OCI-LY1 (cell line): ENCODE measurements at regions not wholly inside any gene's neighbourhood (a gene's known extent, or its start where the extent isn't known, plus 50 kb on each side); places are given as distances from the start of the nearest gene placed in this dataset.

Source experiments
- H2AFZ ChIP-seq: fragments of 200-600 bp; sonication (generic), shearing (Covaris generic); 2 replicates; pipeline ENCODE4 v1.6.0; 2014; ENCODE audit warnings: antibody characterized with exemption, mild to moderate bottlenecking, low read length
- H3F3A ChIP-seq: fragments of 200-600 bp; sonication (generic), shearing (Covaris generic); 2 replicates; pipeline ENCODE4 v1.6.0; 2014; ENCODE audit warnings: mild to moderate bottlenecking, antibody characterized with exemption, low read length, moderate library complexity; ENCODE audit not compliant: insufficient read depth
- H3K27ac ChIP-seq: fragments of 200-600 bp; sonication (generic); 2 replicates; pipeline ENCODE4 v1.5.1; 2014; ENCODE audit warnings: low read length, mixed run types, mild to moderate bottlenecking, low read depth; ENCODE audit not compliant: poor library complexity, severe bottlenecking
- H3K27me3 ChIP-seq: fragments of 200-600 bp; sonication (generic); 2 replicates; pipeline ENCODE4 v1.6.0; 2014; ENCODE audit warnings: antibody characterized with exemption, mild to moderate bottlenecking, low read length, moderate library complexity; ENCODE audit not compliant: insufficient read depth
- H3K36me3 ChIP-seq: fragments of 200-600 bp; sonication (generic); 2 replicates; pipeline ENCODE4 v1.6.1; 2014; ENCODE audit warnings: mild to moderate bottlenecking, antibody characterized with exemption, low read length, moderate library complexity, mixed read lengths; ENCODE audit not compliant: insufficient read depth
- H3K4me1 ChIP-seq: fragments of 200-600 bp; sonication (generic); 2 replicates; pipeline ENCODE4 v1.5.1; 2014; ENCODE audit warnings: mild to moderate bottlenecking, low read length, moderate library complexity; ENCODE audit not compliant: insufficient read depth, severe bottlenecking
- H3K4me2 ChIP-seq: fragments of 200-600 bp; sonication (generic), shearing (Covaris generic); 2 replicates; pipeline ENCODE4 v1.6.1; 2014; ENCODE audit warnings: low read length
- H3K4me3 ChIP-seq: fragments of 200-600 bp; sonication (generic); 2 replicates; pipeline ENCODE4 v1.5.1; 2014; ENCODE audit warnings: low read length, low read depth, mild to moderate bottlenecking, mixed read lengths; ENCODE audit not compliant: poor library complexity, severe bottlenecking
- H3K79me2 ChIP-seq: fragments of 200-600 bp; shearing (Covaris generic); 2 replicates; pipeline ENCODE4 v1.6.1; 2016; ENCODE audit warnings: mixed run types, low read length, mixed read lengths; ENCODE audit not compliant: insufficient read depth
- H3K9ac ChIP-seq: fragments of 200-600 bp; sonication (generic), shearing (Covaris generic); 2 replicates; pipeline ENCODE4 v1.6.1; 2014; ENCODE audit warnings: mild to moderate bottlenecking, low read length, mixed read lengths
- H3K9me2 ChIP-seq: fragments of 200-600 bp; sonication (generic), shearing (Covaris generic); 2 replicates; pipeline ENCODE4 v1.6.1; 2014; ENCODE audit warnings: low read depth, mild to moderate bottlenecking, low read length, mixed read lengths
- H3K9me3 ChIP-seq: fragments of 200-600 bp; shearing (Covaris generic); 2 replicates; pipeline ENCODE4 v1.6.1; 2014; ENCODE audit warnings: low read length, mixed read lengths
- H4K20me1 ChIP-seq: fragments of 200-600 bp; sonication (generic), shearing (Covaris generic); 2 replicates; pipeline ENCODE4 v1.6.0; 2016; ENCODE audit warnings: mild to moderate bottlenecking, low read length; ENCODE audit not compliant: insufficient read depth
- CTCF ChIP-seq: fragments of 200-600 bp; sonication (generic), shearing (Covaris generic); IDR thresholded peaks from 2 replicates; pipeline ENCODE4 v1.5.1; 2017; ENCODE audit warnings: mild to moderate bottlenecking, antibody characterized with exemption, low read length, moderate library complexity, mixed read lengths
- EZH2 ChIP-seq: fragments of 200-600 bp; sonication (generic), shearing (Covaris generic); IDR thresholded peaks from 2 replicates; pipeline ENCODE4 v1.8.0; 2017; ENCODE audit warnings: borderline replicate concordance, mixed run types, mild to moderate bottlenecking, antibody characterized with exemption, low read length, moderate library complexity, mixed read lengths

- Histone ChIP-seq H3K4me1 (no peaks in the 10 kb centered on the region), H3K9me2 (no peaks in the 10 kb centered on the region), H3K27ac (no peak overlapping the region), H3K4me3 (no peak overlapping the region), H3F3A (no peaks in the 10 kb centered on the region), H3K9me3 (no peaks in the 10 kb centered on the region), H4K20me1 (no peaks in the 10 kb centered on the region), H3K79me2 (no peaks in the 10 kb centered on the region), H3K27me3 (no peaks in the 10 kb centered on the region), H3K4me2 (no peak overlapping the region), H2AFZ (no peak overlapping the region), H3K9ac (no peak overlapping the region), H3K36me3 (no peaks in the 10 kb centered on the region)
- TF ChIP-seq CTCF (no peak), EZH2 (no peak)
Measured at GRCh38 chr4:64216741-64217140, 192.5 kb downstream of the TECRL start.

GRCh38 chr4:64205376-64205775 lies 203.9 kb downstream of the TECRL start:
- no peaks in the 10 kb centered on the region for H3K9me3 ChIP-seq
- H3F3A ChIP-seq: no peaks in the 10 kb centered on the region
- H2AFZ ChIP-seq: no peak overlapping the region
- H3K27ac ChIP-seq: no peak overlapping the region
- H3K27me3 ChIP-seq: no peaks in the 10 kb centered on the region
- no peaks in the 10 kb centered on the region for H3K9me2 ChIP-seq
- H3K79me2 ChIP-seq: no peaks in the 10 kb centered on the region
- no peak for TF ChIP-seq EZH2
- no peak for TF ChIP-seq CTCF
- H3K9ac ChIP-seq: no peak overlapping the region
- no peak overlapping the region for H3K4me3 ChIP-seq
- H3K36me3 ChIP-seq: no peaks in the 10 kb centered on the region
- no peak overlapping the region for H3K4me2 ChIP-seq
- H3K4me1 ChIP-seq: no peaks in the 10 kb centered on the region
- H4K20me1 ChIP-seq: no peaks in the 10 kb centered on the region

GRCh38 chr4:64200001-64200555 lies 209.2 kb downstream of the TECRL start:
- H3K36me3 ChIP-seq: no peaks in the 10 kb centered on the region
- no peaks in the 10 kb centered on the region for H3K27me3 ChIP-seq
- no peak overlapping the region for H3K27ac ChIP-seq
- H4K20me1 ChIP-seq: no peaks in the 10 kb centered on the region
- H3K9me2 ChIP-seq: no peaks in the 10 kb centered on the region
- no peak for TF ChIP-seq CTCF
- no peak for TF ChIP-seq EZH2
- H3K9ac ChIP-seq: no peak overlapping the region
- no peaks in the 10 kb centered on the region for H3K9me3 ChIP-seq
- no peak overlapping the region for H3K4me2 ChIP-seq
- H2AFZ ChIP-seq: no peak overlapping the region
- H3K4me3 ChIP-seq: no peak overlapping the region
- H3K79me2 ChIP-seq: no peaks in the 10 kb centered on the region
- H3K4me1 ChIP-seq: no peaks in the 10 kb centered on the region
- no peaks in the 10 kb centered on the region for H3F3A ChIP-seq
